OCI-LY1 (cell line): ENCODE measurements at regions not wholly inside any gene's neighbourhood (a gene's known extent, or its start where the extent isn't known, plus 50 kb on each side); places are given as distances from the start of the nearest gene placed in this dataset.

Source experiments
- H2AFZ ChIP-seq: fragments of 200-600 bp; sonication (generic), shearing (Covaris generic); 2 replicates; pipeline ENCODE4 v1.6.0; 2014; ENCODE audit warnings: antibody characterized with exemption, mild to moderate bottlenecking, low read length
- H3F3A ChIP-seq: fragments of 200-600 bp; sonication (generic), shearing (Covaris generic); 2 replicates; pipeline ENCODE4 v1.6.0; 2014; ENCODE audit warnings: mild to moderate bottlenecking, antibody characterized with exemption, low read length, moderate library complexity; ENCODE audit not compliant: insufficient read depth
- H3K27ac ChIP-seq: fragments of 200-600 bp; sonication (generic); 2 replicates; pipeline ENCODE4 v1.5.1; 2014; ENCODE audit warnings: low read length, mixed run types, mild to moderate bottlenecking, low read depth; ENCODE audit not compliant: poor library complexity, severe bottlenecking
- H3K27me3 ChIP-seq: fragments of 200-600 bp; sonication (generic); 2 replicates; pipeline ENCODE4 v1.6.0; 2014; ENCODE audit warnings: antibody characterized with exemption, mild to moderate bottlenecking, low read length, moderate library complexity; ENCODE audit not compliant: insufficient read depth
- H3K36me3 ChIP-seq: fragments of 200-600 bp; sonication (generic); 2 replicates; pipeline ENCODE4 v1.6.1; 2014; ENCODE audit warnings: mild to moderate bottlenecking, antibody characterized with exemption, low read length, moderate library complexity, mixed read lengths; ENCODE audit not compliant: insufficient read depth
- H3K4me1 ChIP-seq: fragments of 200-600 bp; sonication (generic); 2 replicates; pipeline ENCODE4 v1.5.1; 2014; ENCODE audit warnings: mild to moderate bottlenecking, low read length, moderate library complexity; ENCODE audit not compliant: insufficient read depth, severe bottlenecking
- H3K4me2 ChIP-seq: fragments of 200-600 bp; sonication (generic), shearing (Covaris generic); 2 replicates; pipeline ENCODE4 v1.6.1; 2014; ENCODE audit warnings: low read length
- H3K4me3 ChIP-seq: fragments of 200-600 bp; sonication (generic); 2 replicates; pipeline ENCODE4 v1.5.1; 2014; ENCODE audit warnings: low read length, low read depth, mild to moderate bottlenecking, mixed read lengths; ENCODE audit not compliant: poor library complexity, severe bottlenecking
- H3K79me2 ChIP-seq: fragments of 200-600 bp; shearing (Covaris generic); 2 replicates; pipeline ENCODE4 v1.6.1; 2016; ENCODE audit warnings: mixed run types, low read length, mixed read lengths; ENCODE audit not compliant: insufficient read depth
- H3K9ac ChIP-seq: fragments of 200-600 bp; sonication (generic), shearing (Covaris generic); 2 replicates; pipeline ENCODE4 v1.6.1; 2014; ENCODE audit warnings: mild to moderate bottlenecking, low read length, mixed read lengths
- H3K9me2 ChIP-seq: fragments of 200-600 bp; sonication (generic), shearing (Covaris generic); 2 replicates; pipeline ENCODE4 v1.6.1; 2014; ENCODE audit warnings: low read depth, mild to moderate bottlenecking, low read length, mixed read lengths
- H3K9me3 ChIP-seq: fragments of 200-600 bp; shearing (Covaris generic); 2 replicates; pipeline ENCODE4 v1.6.1; 2014; ENCODE audit warnings: low read length, mixed read lengths
- H4K20me1 ChIP-seq: fragments of 200-600 bp; sonication (generic), shearing (Covaris generic); 2 replicates; pipeline ENCODE4 v1.6.0; 2016; ENCODE audit warnings: mild to moderate bottlenecking, low read length; ENCODE audit not compliant: insufficient read depth
- CTCF ChIP-seq: fragments of 200-600 bp; sonication (generic), shearing (Covaris generic); IDR thresholded peaks from 2 replicates; pipeline ENCODE4 v1.5.1; 2017; ENCODE audit warnings: mild to moderate bottlenecking, antibody characterized with exemption, low read length, moderate library complexity, mixed read lengths
- EZH2 ChIP-seq: fragments of 200-600 bp; sonication (generic), shearing (Covaris generic); IDR thresholded peaks from 2 replicates; pipeline ENCODE4 v1.8.0; 2017; ENCODE audit warnings: borderline replicate concordance, mixed run types, mild to moderate bottlenecking, antibody characterized with exemption, low read length, moderate library complexity, mixed read lengths

GRCh38 chr14:45377166-45377565 is 124.2 kb upstream of the MIS18BP1 start:
- Histone ChIP-seq H2AFZ (no peak overlapping the region), H3K36me3 (no peaks in the 10 kb centered on the region), H3K4me3 (no peak overlapping the region), H3K9ac (no peak overlapping the region), H3K27me3 (no peaks in the 10 kb centered on the region), H3K4me1 (no peaks in the 10 kb centered on the region), H3K4me2 (no peak overlapping the region), H3F3A (no peaks in the 10 kb centered on the region), H3K9me2 (no peaks in the 10 kb centered on the region), H3K27ac (no peak overlapping the region), H3K9me3 (no peaks in the 10 kb centered on the region), H3K79me2 (no peaks in the 10 kb centered on the region), H4K20me1 (no peaks in the 10 kb centered on the region)
- no peak for TF ChIP-seq CTCF
- no peak for TF ChIP-seq EZH2

GRCh38 chr14:45373877-45374276 is 120.9 kb upstream of the MIS18BP1 start:
- no peaks in the 10 kb centered on the region for H3K9me3 ChIP-seq
- no peaks in the 10 kb centered on the region for H4K20me1 ChIP-seq
- H3K4me3 ChIP-seq, result no peak overlapping the region
- H3K4me1 ChIP-seq, result no peaks in the 10 kb centered on the region
- H3K9me2 ChIP-seq, result no peaks in the 10 kb centered on the region
- TF ChIP-seq CTCF, result no peak
- no peak for TF ChIP-seq EZH2
- H3K79me2 ChIP-seq, result no peaks in the 10 kb centered on the region
- H3K4me2 ChIP-seq, result no peak overlapping the region
- H3K9ac ChIP-seq, result no peak overlapping the region
- H3K27ac ChIP-seq, result no peak overlapping the region
- no peak overlapping the region for H2AFZ ChIP-seq
- no peaks in the 10 kb centered on the region for H3K36me3 ChIP-seq
- no peaks in the 10 kb centered on the region for H3K27me3 ChIP-seq
- H3F3A ChIP-seq, result no peaks in the 10 kb centered on the region

- Histone ChIP-seq H3K79me2 (no peaks in the 10 kb centered on the region), H3K4me1 (no peaks in the 10 kb centered on the region), H2AFZ (no peak overlapping the region), H3K4me3 (no peak overlapping the region), H3K9me2 (no peaks in the 10 kb centered on the region), H3K9ac (no peak overlapping the region), H3K27me3 (no peaks in the 10 kb centered on the region), H3K27ac (no peak overlapping the region), H3F3A (no peaks in the 10 kb centered on the region), H4K20me1 (no peaks in the 10 kb centered on the region), H3K36me3 (no peaks in the 10 kb centered on the region), H3K9me3 (no peaks in the 10 kb centered on the region), H3K4me2 (no peak overlapping the region)
- TF ChIP-seq EZH2 (no peak), CTCF (no peak)
Measured at GRCh38 chr14:45364565-45365156, 111.7 kb upstream of the MIS18BP1 start.
